ENCODE measurements at regions not wholly inside any gene's neighbourhood (a gene's known extent, or its start where the extent isn't known, plus 50 kb on each side); places are given as distances from the start of the nearest gene placed in this dataset.

DNA sequence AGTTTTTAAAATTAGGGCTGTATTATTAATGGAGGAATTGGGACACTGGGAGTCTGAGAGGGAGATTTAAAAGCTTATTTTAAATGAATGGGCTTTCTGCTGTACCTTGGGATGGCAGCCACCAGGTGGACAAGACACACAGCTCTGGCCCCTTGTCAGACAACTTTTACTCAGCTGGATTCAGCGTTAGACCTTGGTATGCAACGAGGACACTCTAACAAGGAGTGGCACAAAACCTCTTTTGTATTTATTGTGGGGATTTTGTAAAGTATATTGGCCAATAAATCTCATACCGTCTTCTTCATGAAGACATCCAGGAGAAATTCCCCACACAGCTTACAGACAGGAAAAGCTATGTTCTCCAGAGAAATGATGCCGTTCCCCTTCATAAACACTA is 105.7 kb downstream of the LCA5 start:
- CTCF ChIA-PET = no interaction called here
- POLR2A ChIA-PET = no interaction called here
- H3K27me3 Mint-ChIP-seq = no peaks in the 10 kb centered on the region
- TF ChIP-seq, protein P1, sequence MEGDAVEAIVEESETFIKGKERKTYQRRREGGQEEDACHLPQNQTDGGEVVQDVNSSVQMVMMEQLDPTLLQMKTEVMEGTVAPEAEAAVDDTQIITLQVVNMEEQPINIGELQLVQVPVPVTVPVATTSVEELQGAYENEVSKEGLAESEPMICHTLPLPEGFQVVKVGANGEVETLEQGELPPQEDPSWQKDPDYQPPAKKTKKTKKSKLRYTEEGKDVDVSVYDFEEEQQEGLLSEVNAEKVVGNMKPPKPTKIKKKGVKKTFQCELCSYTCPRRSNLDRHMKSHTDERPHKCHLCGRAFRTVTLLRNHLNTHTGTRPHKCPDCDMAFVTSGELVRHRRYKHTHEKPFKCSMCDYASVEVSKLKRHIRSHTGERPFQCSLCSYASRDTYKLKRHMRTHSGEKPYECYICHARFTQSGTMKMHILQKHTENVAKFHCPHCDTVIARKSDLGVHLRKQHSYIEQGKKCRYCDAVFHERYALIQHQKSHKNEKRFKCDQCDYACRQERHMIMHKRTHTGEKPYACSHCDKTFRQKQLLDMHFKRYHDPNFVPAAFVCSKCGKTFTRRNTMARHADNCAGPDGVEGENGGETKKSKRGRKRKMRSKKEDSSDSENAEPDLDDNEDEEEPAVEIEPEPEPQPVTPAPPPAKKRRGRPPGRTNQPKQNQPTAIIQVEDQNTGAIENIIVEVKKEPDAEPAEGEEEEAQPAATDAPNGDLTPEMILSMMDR (IDR thresholded peaks at IDR 0.05) = no peak
- H3K9me3 ChIP-seq (ENCODE audit: control insufficient read depth in 1 of 2, insufficient read depth in 1 of 2, low read length in 2 of 2) = no peaks in the 10 kb centered on the region
- no peaks in the 10 kb centered on the region for H3K4me1 ChIP-seq (ENCODE audit: insufficient read depth, low read length)
- H3K4me3 Mint-ChIP-seq = no peak overlapping the region
- no peaks in the 10 kb centered on the region for H3K36me3 Mint-ChIP-seq (ENCODE audit: low read depth)
- DNase-seq = no peak
- H3K27ac Mint-ChIP-seq = no peak overlapping the region
- no peak overlapping the region for H3K27ac ChIP-seq (ENCODE audit: low read depth in 1 of 2, low read length in 2 of 2)
- H3K27me3 ChIP-seq (ENCODE audit: control insufficient read depth in 1 of 2, insufficient read depth in 2 of 2, low read length in 2 of 2) = no peaks in the 10 kb centered on the region
- H3K9me3 Mint-ChIP-seq = no peaks in the 10 kb centered on the region
- H3K36me3 ChIP-seq (ENCODE audit: insufficient read depth, low read length) = no peaks in the 10 kb centered on the region
- H3K4me3 ChIP-seq (ENCODE audit: low read length) = no peak overlapping the region
- H3K4me1 Mint-ChIP-seq (ENCODE audit: low read depth) = no peaks in the 10 kb centered on the region
- ATAC-seq (ENCODE audit: poor library complexity) = no peak
- intact Hi-C loops (cut with DNase I, micrococcal nuclease) = no loop called here

DNA sequence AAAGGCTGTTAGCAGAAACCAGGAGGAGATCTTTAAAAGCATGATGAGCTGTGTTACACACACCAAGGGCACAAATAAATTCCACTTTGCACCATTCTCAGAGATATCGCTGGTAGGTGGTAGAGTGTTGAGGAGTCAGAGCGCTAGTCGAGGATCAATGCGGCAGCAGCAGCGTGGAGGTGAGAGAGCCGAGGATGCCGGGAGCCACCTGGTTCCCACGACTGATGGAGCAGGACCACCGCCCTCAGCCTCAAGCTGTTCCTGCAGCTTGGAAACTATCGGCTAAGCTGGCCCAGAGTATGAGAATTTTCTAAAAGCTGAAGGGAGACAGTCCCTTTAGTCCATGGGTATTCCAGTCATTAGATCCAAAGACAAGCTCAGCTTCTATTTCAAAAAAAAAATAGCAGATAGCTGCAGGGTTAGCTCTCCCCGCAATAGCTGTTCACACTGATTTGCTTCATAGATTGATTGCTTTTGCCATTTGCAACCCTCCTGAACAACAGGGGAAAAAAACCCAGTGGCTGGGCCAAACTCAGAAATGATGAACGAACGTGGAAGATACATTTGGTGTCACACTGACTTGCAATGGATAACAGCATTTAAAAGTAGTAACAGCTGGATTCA is 106.2 kb downstream of the LCA5 start:
- no peaks in the 10 kb centered on the region for H3K4me1 Mint-ChIP-seq (ENCODE audit: low read depth)
- no peaks in the 10 kb centered on the region for H3K4me1 ChIP-seq (ENCODE audit: insufficient read depth, low read length)
- TF ChIP-seq, protein P1 (IDR thresholded peaks at IDR 0.05) = no peak
- DNase-seq (no peak), ATAC-seq (ENCODE audit: poor library complexity) (no peak)
- H3K9me3 ChIP-seq (ENCODE audit: control insufficient read depth in 1 of 2, insufficient read depth in 1 of 2, low read length in 2 of 2) = no peaks in the 10 kb centered on the region
- H3K4me3 Mint-ChIP-seq = no peak overlapping the region
- H3K27me3 Mint-ChIP-seq = no peaks in the 10 kb centered on the region
- no peak overlapping the region for H3K4me3 ChIP-seq (ENCODE audit: low read length)
- intact Hi-C loops (cut with DNase I, micrococcal nuclease) = no loop called here
- no peaks in the 10 kb centered on the region for H3K27me3 ChIP-seq (ENCODE audit: control insufficient read depth in 1 of 2, insufficient read depth in 2 of 2, low read length in 2 of 2)
- H3K36me3 ChIP-seq (ENCODE audit: insufficient read depth, low read length) = no peaks in the 10 kb centered on the region
- ChIA-PET CTCF (no interaction called here), POLR2A (no interaction called here)
- H3K27ac ChIP-seq (ENCODE audit: low read depth in 1 of 2, low read length in 2 of 2) = no peak overlapping the region
- H3K36me3 Mint-ChIP-seq (ENCODE audit: low read depth) = no peaks in the 10 kb centered on the region
- no peak overlapping the region for H3K27ac Mint-ChIP-seq
- H3K9me3 Mint-ChIP-seq = no peaks in the 10 kb centered on the region

DNA sequence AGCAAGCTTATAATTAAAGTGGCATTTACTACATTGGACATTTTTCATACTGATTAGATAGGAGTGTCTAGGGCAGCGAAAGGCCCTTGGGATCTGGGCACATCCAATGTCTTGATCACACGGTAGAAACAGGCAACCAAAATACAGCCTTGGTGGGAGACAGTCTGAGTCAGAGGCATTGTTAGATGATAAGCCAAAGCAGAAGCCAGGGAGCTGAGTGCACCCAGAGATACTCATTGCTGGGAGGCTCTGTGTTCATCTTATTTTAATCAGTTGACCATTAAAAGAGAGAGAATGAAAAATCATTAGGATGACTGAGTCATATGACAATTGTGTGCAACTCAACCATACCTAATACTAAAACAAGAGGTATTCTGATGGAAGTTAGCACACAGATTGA is 109.5 kb downstream of the LCA5 start:
- H3K4me1 Mint-ChIP-seq (ENCODE audit: low read depth) = no peaks in the 10 kb centered on the region
- H3K27me3 ChIP-seq (ENCODE audit: control insufficient read depth in 1 of 2, insufficient read depth in 2 of 2, low read length in 2 of 2) = no peaks in the 10 kb centered on the region
- H3K27me3 Mint-ChIP-seq = no peaks in the 10 kb centered on the region
- TF ChIP-seq, protein P1 (IDR thresholded peaks at IDR 0.05) = no peak
- no peaks in the 10 kb centered on the region for H3K36me3 ChIP-seq (ENCODE audit: insufficient read depth, low read length)
- intact Hi-C loops (cut with DNase I, micrococcal nuclease) = no loop called here
- no peak overlapping the region for H3K27ac ChIP-seq (ENCODE audit: low read depth in 1 of 2, low read length in 2 of 2)
- no peak overlapping the region for H3K4me3 ChIP-seq (ENCODE audit: low read length)
- H3K27ac Mint-ChIP-seq = no peak overlapping the region
- H3K9me3 Mint-ChIP-seq = no peaks in the 10 kb centered on the region
- CTCF ChIA-PET = interaction anchor here (1.3 kb wide), 1 partner anchor 10 kb away, joined by 4 read pairs; no protein-coding TSS in a partner anchor
- no peak for DNase-seq
- H3K4me3 Mint-ChIP-seq = no peak overlapping the region
- no peaks in the 10 kb centered on the region for H3K9me3 ChIP-seq (ENCODE audit: control insufficient read depth in 1 of 2, insufficient read depth in 1 of 2, low read length in 2 of 2)
- H3K4me1 ChIP-seq (ENCODE audit: insufficient read depth, low read length) = no peaks in the 10 kb centered on the region
- no peaks in the 10 kb centered on the region for H3K36me3 Mint-ChIP-seq (ENCODE audit: low read depth)
- POLR2A ChIA-PET = no interaction called here
- ATAC-seq (ENCODE audit: poor library complexity) = no peak
